HG03521 (cell line): ENCODE measurements at regions not wholly inside any gene's neighbourhood (a gene's known extent, or its start where the extent isn't known, plus 50 kb on each side); places are given as distances from the start of the nearest gene placed in this dataset.

Experiments used
- ATAC-seq: cut with Tn5 transposase; IDR thresholded peaks from one replicate; pipeline ENCODE4 v1.9.1; 2021; ENCODE audit warnings: mild to moderate bottlenecking, moderate library complexity; ENCODE audit not compliant: unreplicated experiment

DNA sequence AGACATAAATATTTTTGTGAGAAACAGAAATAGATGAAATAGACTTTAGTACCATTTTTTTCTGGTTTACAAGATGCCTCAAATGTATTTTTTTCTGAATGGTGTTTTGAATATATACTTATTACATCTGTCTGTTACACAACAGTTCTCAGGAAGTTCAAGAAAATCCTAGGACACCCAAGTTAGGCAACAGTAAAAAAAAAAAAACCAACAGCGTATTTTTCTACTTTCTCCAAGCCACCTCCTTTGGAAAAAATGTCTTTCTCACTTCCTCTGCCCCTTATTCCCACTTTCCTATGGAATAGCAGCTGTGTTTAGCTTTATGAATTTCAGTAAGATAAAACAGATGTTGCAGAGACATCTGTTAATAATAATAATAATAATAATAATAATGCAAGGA lies 489.6 kb upstream of the KLF12 start:
- no peak for ATAC-seq

- no peak for ATAC-seq
Measured at GRCh38 chr13:74622284-74622683, 488.1 kb upstream of the KLF12 start.

GRCh38 chr13:74620711-74621110 lies 486.5 kb upstream of the KLF12 start:
- no peak for ATAC-seq

DNA sequence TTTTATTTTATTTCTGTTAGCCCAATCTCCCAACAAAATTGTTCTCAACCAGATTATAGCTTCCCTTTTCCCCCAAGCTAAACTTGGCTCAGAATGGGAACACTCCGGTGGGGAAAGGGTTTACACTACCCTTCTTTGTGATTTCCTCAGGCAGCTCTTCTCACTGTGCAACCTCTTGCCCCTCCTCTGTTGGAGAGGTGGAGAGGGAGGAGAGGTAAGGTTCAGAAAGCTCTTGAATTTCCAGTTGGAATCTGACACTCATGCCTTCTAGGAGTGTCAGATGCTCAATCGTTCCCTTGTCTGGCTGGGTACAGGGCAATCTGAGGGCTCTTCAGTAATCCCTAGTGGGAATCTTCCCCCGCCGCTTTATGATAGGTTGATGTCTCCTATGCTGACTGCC lies 486.1 kb upstream of the KLF12 start:
- ATAC-seq, result no peak

DNA sequence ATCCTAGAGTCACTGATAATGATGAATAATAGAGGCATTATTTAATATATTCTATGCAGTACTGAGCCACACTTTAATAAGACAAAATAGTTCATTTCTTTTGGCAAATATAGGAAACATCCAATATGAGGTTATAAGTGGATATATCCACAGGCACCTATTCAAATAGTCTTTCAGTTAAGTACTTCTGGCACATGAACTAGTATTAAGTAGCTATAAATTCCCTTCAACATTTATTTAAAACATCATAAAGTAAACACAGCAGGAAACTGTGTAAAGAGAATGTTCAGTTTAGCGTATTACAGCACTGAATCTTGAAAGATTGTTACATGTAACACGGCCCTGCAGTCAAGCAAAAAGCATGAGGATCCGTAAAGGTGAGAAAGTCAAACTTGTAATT lies 463.3 kb upstream of the KLF12 start:
- no peak for ATAC-seq

DNA sequence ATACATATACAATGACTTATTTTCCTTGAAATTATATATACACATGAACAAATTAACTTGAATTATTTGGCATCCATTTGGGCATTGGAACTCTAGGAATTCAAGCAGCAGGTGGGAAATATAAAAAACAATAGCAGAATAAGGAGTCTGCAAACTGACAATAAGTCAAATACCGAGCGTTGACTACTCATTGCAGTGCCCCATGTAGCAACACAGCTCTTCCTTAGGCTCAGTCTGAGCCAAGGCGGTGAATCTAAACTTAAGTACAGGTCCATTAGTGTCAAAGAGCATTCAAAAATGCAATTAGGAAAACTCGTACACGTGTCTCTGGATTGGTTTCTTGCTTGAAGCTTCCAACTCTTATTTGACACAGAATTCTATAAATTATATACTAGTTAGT lies 462.5 kb upstream of the KLF12 start:
- ATAC-seq, result no peak

DNA sequence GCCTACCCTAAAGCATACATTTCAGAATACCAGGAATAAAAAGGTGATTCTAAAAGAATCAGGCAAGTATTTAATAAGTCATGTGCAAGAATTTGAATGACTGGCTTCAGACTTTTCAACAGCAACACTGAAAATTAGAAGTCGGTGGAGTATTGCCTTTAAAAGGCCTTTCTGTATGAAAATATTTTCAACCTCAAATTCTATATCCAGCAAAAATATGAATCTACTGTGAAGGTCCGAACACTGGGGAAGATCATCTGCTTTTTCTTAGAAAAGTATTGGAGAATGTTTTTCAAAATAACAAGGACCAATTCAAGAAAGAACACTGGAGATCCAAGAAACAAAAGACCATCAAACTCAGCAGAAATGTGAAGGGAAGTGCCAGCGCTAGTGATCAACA lies 459.5 kb upstream of the KLF12 start:
- ATAC-seq, result no peak

DNA sequence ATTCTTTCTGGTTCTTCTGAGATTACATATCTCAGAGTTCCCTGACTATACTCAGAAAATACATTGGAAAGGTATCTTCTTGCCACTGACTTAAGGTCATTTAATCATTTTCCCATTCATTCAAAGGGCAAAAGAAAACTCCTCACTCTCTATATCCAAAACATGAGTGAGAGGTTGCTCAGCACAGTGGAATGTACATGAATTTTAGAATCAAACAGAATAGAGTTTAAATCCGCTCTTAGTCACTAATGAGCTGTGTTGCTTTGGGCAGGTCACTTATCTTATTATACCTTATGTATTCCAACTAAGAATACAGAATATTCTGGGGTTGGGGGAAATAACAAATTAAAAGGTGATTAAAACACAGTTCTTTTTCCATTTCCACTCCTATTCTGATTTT lies 452.6 kb upstream of the KLF12 start:
- ATAC-seq, result no peak

DNA sequence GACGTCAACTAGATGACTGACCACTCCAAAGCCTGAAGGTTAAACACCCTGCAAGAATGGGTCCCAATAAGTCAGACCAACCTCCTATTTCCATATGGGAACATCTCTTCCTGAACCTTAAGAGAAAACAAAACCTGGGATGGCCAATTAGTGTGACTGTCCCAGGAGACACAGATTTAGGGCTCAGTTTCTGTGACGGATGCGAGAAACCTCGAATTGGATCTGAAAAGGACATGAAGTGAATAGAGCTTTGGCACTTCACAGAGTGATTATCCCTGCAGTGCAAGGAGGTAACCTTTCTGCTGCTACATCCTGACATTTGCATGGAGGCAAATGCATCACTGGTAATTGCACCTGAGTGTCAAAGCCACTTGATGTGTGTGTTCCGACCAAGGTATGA lies 442.2 kb upstream of the KLF12 start:
- no peak for ATAC-seq

DNA sequence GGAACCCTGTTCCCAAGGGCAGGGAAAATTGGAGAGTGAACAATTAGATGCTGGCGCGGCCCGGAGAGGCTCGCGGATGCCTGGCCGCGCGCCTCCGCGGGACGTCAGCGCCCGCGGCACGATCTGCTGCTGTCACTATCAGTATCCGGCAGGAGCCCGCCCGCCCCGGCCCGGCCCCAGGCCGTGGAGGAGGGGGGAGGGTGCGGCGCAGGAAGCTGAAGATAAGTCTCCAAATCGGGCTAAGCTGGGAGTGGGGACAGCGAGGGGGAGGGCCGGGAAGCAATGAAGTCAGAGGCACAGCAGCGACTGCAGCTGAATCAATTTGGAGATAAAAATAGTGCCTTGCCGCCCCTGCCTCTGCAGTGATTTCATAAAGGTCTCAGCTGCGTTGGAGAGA lies 441.5 kb upstream of the KLF12 start:
- no peak for ATAC-seq

DNA sequence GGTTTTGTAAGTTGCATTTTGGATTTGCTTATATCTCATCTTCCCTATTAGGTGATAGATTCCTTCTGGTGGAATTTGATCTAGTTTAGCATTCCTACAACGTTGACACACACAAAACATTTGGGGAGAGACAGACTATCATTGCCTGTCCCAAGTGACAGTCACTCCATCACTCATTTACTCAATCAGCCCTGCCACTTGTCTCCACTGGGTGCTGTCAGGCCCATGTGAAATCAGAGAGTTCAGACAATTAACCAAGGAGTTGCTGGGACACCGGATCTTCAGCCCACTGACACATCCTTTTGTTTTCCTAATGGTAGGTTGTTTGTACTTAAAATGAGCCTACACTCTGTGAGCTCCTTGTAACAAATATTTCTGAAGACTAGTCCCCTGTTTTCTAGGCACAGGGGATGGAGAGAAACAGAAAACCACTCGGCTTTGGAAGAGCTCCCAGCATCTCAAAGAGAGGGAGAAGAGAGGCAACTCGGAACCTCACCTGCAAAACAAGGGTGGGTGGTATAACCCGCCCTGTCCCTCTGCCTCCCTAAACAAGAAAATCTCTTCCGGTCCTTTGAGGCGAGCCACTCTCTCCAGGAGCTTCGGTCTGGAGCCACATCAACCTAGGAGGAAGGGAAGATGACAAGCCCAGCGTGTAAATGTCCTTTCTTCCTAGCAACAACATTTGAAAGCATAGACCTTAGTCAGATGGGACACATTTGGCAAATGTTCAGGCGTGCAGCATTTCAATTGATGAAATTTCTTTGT lies 440.9 kb upstream of the KLF12 start:
- ATAC-seq, result no peak

- ATAC-seq, result no peak
Measured at GRCh38 chr13:74573654-74574053, 439.4 kb upstream of the KLF12 start.

- ATAC-seq, result no peak
Measured at GRCh38 chr13:74571811-74572210, 437.6 kb upstream of the KLF12 start.

DNA sequence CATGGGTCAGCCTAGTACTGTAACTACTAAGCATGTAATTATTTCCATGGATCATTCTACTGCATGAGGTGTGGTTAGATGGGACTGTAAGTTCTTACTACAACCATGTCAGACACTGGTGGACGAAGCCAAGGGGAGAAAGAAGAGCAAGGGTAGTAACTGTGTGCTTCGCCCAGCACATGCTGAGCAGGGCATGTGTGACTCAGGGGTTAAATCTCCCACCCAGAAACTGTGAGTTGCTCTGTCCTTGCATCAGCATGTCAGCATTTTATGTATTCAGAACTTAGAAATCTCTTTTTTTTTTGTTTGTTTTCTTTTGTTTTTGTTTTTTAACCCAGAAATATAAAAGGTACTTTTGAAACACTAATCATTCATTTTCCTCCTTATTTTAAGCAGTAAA lies 436.6 kb upstream of the KLF12 start:
- no peak for ATAC-seq

DNA sequence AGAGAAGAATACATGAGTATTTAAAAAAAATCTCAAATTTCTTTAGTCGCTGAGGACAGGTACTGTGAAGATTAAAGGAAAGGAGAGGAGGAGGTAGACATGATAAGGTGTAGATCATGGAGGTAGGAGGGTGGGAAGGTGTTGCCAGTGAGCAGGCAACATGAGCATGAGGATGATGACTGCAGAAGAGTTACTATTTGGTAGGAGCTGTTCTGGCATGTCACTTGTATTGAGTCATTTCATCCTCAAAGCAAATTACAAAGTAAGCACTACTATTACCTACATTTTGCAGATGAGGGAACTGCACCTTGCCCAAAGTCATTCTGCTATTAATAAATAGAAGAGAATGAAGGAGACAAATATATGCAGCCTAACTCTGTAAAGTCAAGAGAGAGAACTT lies 435.8 kb upstream of the KLF12 start:
- no peak for ATAC-seq

DNA sequence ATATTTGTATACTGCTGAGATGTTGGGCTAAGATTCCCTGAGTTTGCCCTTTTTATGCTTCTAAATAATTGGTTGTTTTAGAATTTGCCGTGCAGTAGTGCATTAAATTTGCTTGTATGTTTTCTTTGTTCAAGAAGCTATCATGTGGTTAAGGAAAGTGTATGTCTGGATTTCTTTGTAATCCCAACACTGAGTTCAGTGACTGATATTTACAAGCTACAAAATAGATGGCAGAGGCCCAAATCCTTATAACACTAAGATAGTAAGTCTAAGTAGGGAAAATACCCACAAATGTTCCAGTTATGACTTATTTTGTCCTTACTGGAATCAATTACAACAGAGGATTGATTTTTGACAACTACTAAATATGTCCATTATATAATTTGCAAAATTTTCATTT lies 435.0 kb upstream of the KLF12 start:
- no peak for ATAC-seq

- no peak for ATAC-seq
Measured at GRCh38 chr13:74567485-74567884, 433.3 kb upstream of the KLF12 start.

DNA sequence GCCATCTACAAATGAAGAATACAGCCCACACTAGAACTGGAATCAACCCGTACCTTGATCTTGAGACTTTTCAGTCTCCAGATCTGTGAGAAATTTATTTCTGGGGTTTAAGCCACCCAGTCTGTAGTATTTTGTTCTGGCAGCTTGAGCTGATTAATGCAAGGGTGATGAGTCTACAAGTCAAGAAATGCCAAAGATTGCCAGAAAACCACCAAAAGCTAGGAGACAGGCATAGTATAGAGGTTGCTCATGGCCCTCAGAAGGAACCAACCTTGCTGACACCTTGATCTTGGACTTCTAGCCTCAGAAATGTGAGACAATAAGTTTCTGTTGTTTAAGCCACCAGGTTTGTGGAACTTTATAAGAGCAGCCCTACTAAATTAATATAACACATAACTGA lies 428.2 kb upstream of the KLF12 start:
- ATAC-seq, result no peak

- no peak for ATAC-seq
Measured at GRCh38 chr13:74561155-74561554, 427.0 kb upstream of the KLF12 start.

GRCh38 chr13:74560325-74560724 lies 426.1 kb upstream of the KLF12 start:
- peak; percentile 72 for ATAC-seq

GRCh38 chr13:74557870-74558269 lies 423.7 kb upstream of the KLF12 start:
- no peak for ATAC-seq

DNA sequence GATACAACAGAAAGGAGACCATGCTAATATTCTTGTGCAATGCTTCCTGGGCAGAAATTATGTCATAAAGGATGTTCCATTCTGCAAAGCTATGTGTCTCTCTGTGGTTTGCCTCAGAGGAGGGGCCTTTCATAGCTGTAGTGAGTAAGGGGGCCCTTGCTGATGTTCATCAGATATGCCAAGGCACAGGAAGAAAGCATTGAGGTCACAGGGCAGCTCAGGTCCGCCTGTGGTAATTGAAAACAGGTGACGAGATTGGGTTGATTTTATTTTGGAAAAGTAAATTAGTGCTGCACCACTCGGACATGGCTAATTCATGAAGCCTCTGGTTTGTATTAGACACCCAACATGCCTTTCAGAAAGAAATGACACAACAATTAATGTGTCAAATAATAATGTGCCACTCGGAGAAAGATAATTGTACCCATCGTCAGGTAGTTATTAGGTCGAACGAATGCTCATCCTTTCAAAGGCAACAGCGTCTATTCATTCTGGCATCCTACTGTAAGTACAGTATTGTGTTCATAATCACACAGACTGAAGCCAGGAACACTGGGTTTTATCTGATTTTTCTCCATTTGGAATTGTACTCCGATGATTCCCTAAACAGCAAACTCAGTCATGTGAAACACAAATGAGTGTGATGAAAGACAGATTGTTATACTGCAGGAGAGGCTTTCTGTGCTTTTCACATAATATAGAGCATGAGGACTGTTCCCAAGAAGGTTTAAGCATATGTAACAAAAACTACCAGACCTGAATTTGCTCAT lies 421.6 kb upstream of the KLF12 start:
- ATAC-seq, result no peak

DNA sequence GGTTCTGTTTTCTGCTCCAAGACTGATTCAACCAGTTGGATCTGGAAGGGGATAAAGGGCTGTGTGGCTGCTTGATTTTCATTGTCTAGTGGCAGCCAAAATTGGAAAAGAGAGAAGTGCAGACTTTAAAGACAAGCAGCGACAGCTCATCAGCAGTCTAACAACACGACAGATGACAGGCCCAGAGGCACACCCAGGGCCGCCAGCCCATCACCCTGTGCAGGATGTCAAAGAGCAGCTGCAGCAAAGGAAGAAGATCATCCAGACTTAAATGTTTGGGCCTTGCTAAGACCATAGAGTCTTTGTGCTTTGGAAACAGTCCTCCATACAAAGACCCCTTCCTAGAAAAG lies 421.0 kb upstream of the KLF12 start:
- no peak for ATAC-seq
